ENCODE measurements at regions not wholly inside any gene's neighbourhood (a gene's known extent, or its start where the extent isn't known, plus 50 kb on each side); places are given as distances from the start of the nearest gene placed in this dataset.

- no peak for DNase-seq (ENCODE audit: low spot score)
- in situ Hi-C loops (cut with MboI; ENCODE audit: low sequenced_read_pairs, unreplicated experiment), result no loop called here
- TF ChIP-seq CTCF (IDR thresholded peaks at IDR 0.05; ENCODE audit: borderline replicate concordance, control extremely low read depth, extremely low read depth, insufficient read depth, missing control alignments), result no peak
Measured at GRCh38 chr13:44873461-44873860, 115.8 kb downstream of the NUFIP1 start.

GRCh38 chr13:44872751-44873150 is 116.5 kb downstream of the NUFIP1 start:
- TF ChIP-seq CTCF (IDR thresholded peaks at IDR 0.05; ENCODE audit: borderline replicate concordance, control extremely low read depth, extremely low read depth, insufficient read depth, missing control alignments), result no peak
- in situ Hi-C loops (cut with MboI; ENCODE audit: low sequenced_read_pairs, unreplicated experiment), result no loop called here
- DNase-seq (ENCODE audit: low spot score), result no peak

GRCh38 chr13:44870456-44870929 is 118.8 kb downstream of the NUFIP1 start:
- in situ Hi-C loops (cut with MboI; ENCODE audit: low sequenced_read_pairs, unreplicated experiment), result no loop called here
- TF ChIP-seq CTCF (IDR thresholded peaks at IDR 0.05; ENCODE audit: borderline replicate concordance, control extremely low read depth, extremely low read depth, insufficient read depth, missing control alignments), result no peak

DNA sequence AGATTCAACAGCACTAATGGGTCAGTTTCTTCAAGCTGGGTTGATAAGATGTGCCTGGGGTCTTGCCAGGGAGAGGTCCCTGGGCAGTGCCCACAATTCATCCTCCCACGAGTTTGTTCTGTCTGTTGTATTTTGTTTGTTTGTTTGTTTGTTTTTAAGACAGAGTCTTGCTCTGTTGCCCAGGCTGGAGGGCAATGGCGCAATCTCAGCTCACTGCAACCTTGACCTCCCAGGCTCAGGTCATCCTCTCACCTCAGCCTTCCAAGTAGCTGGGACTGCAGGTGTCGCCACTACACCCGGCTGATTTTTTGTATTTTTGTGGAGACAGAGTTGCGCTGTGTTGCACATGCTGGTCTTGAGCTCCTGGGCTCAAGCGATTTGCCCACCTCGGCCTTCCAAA is 120.1 kb downstream of the NUFIP1 start:
- no peak for TF ChIP-seq CTCF (IDR thresholded peaks at IDR 0.05; ENCODE audit: borderline replicate concordance, control extremely low read depth, extremely low read depth, insufficient read depth, missing control alignments)
- DNase-seq (ENCODE audit: low spot score), result no peak
- in situ Hi-C loops (cut with MboI; ENCODE audit: low sequenced_read_pairs, unreplicated experiment), result no loop called here

More at GRCh38 chr13:44870456-44870929, 118.8 kb downstream of the NUFIP1 start:
- DNase-seq (ENCODE audit: low spot score), result no peak

DNA sequence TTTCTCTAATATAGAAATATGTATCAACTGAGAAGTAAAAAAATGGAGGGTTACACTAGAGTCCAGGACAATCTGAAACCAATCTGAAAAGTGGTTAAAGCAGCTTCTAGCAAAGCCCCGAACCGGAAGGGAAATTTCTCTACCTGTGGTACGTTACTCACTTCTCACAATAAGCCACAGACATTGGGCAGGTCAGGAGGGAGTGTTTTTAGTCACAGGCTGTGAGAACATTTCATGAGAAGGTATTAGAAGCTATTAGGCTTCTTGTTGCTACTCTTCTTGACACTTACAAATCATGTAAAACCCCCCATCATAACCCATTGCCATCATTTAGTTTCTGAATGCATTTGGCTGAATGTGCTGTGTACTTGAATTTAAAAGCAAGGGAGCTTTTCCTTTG is 120.9 kb downstream of the NUFIP1 start:
- in situ Hi-C loops (cut with MboI; ENCODE audit: low sequenced_read_pairs, unreplicated experiment), result no loop called here
- TF ChIP-seq CTCF (IDR thresholded peaks at IDR 0.05; ENCODE audit: borderline replicate concordance, control extremely low read depth, extremely low read depth, insufficient read depth, missing control alignments), result no peak
- peak; percentile 58 for DNase-seq (ENCODE audit: low spot score)

- in situ Hi-C loops (cut with MboI; ENCODE audit: low sequenced_read_pairs, unreplicated experiment), result no loop called here
- no peak for DNase-seq (ENCODE audit: low spot score)
- TF ChIP-seq CTCF (IDR thresholded peaks at IDR 0.05; ENCODE audit: borderline replicate concordance, control extremely low read depth, extremely low read depth, insufficient read depth, missing control alignments), result no peak
Measured at GRCh38 chr13:44867825-44868224, 121.4 kb downstream of the NUFIP1 start.

Data from GM13976 (cell line).